HCT116 (cell line): ENCODE measurements at regions not wholly inside any gene's neighbourhood (a gene's known extent, or its start where the extent isn't known, plus 50 kb on each side); places are given as distances from the start of the nearest gene placed in this dataset.

Experiments
- CTCF ChIP-seq, 3 experiments: fragments of 200-600 bp in 1 of 3; sonication (generic) in 1 of 3; IDR thresholded peaks in 2 of 3; conservative IDR thresholded peaks in 1 of 3; 2 replicates each; pipeline ENCODE4 v1.5.1; 2012 to 2017; ENCODE audit warnings: low read depth in 2 of 3, low read length in 2 of 3, antibody characterized with exemption in 1 of 3, borderline replicate concordance in 1 of 3, control low read depth in 1 of 3, mild to moderate bottlenecking in 1 of 3, mixed read lengths in 1 of 3, mixed run types in 1 of 3, moderate library complexity in 1 of 3; ENCODE audit not compliant: insufficient read depth in 1 of 3
- EGR1 ChIP-seq: IDR thresholded peaks from 2 replicates; pipeline ENCODE4 v1.6.1; 2012; ENCODE audit warnings: low read depth
- ELF1 ChIP-seq: IDR thresholded peaks from 2 replicates; pipeline ENCODE4 v1.6.1; 2012; ENCODE audit warnings: low read depth, borderline replicate concordance
- EZH2 ChIP-seq: fragments of 200-600 bp; sonication (generic); IDR thresholded peaks from 2 replicates; pipeline ENCODE4 v1.6.1; 2017; ENCODE audit warnings: antibody characterized with exemption, mixed run types
- EZH2phosphoT487 ChIP-seq: fragments of 200-600 bp; IDR thresholded peaks from 2 replicates; pipeline ENCODE4 v1.6.1; 2018; ENCODE audit warnings: antibody characterized with exemption, borderline replicate concordance
- FOSL1 ChIP-seq: IDR thresholded peaks from 2 replicates; pipeline ENCODE4 v1.6.1; 2012; ENCODE audit warnings: low read depth
- POLR2A ChIP-seq: IDR thresholded peaks from 2 replicates; pipeline ENCODE4 v1.7.0; 2011; ENCODE audit warnings: borderline replicate concordance; ENCODE audit not compliant: insufficient read depth, insufficient read length; ENCODE audit errors: extremely low read depth
- POLR2AphosphoS5 ChIP-seq: IDR thresholded peaks from 2 replicates; pipeline ENCODE4 v1.6.1; 2011; ENCODE audit warnings: mild to moderate bottlenecking, low read depth, low read length, moderate library complexity
- TCF7L2 ChIP-seq: IDR thresholded peaks from 2 replicates; pipeline ENCODE4 v1.7.0; 2011; ENCODE audit warnings: borderline replicate concordance, inconsistent platforms; ENCODE audit not compliant: insufficient read depth, insufficient read length; ENCODE audit errors: extremely low read depth
- YY1 ChIP-seq: IDR thresholded peaks from 2 replicates; pipeline ENCODE4 v1.6.1; 2011; ENCODE audit warnings: low read length, low read depth, moderate library complexity, mild to moderate bottlenecking; ENCODE audit not compliant: insufficient replicate concordance; ENCODE audit errors: extremely low read depth
- TF ChIP-seq, protein P1 (sequence below): IDR thresholded peaks from 2 replicates; pipeline ENCODE4 v1.6.1; 2012; ENCODE audit warnings: low read depth
- TF ChIP-seq, protein P2 (sequence below): IDR thresholded peaks from 2 replicates; pipeline ENCODE4 v1.6.1; 2012

GRCh38 chr11:30666817-30667216 lies 80.7 kb upstream of the MPPED2 start:
- no peak for TF ChIP-seq POLR2AphosphoS5
- no peak for TF ChIP-seq YY1
- TF ChIP-seq CTCF (IDR thresholded peaks at IDR 0.05 in 2 of 3, conservative IDR thresholded peaks at IDR 0.05 in 1 of 3; ENCODE audit: borderline replicate concordance in 1 of 3, insufficient read depth in 1 of 3, low read depth in 2 of 3, low read length in 2 of 3), result no peak
- no peak for TF ChIP-seq EZH2
- TF ChIP-seq, protein P1, sequence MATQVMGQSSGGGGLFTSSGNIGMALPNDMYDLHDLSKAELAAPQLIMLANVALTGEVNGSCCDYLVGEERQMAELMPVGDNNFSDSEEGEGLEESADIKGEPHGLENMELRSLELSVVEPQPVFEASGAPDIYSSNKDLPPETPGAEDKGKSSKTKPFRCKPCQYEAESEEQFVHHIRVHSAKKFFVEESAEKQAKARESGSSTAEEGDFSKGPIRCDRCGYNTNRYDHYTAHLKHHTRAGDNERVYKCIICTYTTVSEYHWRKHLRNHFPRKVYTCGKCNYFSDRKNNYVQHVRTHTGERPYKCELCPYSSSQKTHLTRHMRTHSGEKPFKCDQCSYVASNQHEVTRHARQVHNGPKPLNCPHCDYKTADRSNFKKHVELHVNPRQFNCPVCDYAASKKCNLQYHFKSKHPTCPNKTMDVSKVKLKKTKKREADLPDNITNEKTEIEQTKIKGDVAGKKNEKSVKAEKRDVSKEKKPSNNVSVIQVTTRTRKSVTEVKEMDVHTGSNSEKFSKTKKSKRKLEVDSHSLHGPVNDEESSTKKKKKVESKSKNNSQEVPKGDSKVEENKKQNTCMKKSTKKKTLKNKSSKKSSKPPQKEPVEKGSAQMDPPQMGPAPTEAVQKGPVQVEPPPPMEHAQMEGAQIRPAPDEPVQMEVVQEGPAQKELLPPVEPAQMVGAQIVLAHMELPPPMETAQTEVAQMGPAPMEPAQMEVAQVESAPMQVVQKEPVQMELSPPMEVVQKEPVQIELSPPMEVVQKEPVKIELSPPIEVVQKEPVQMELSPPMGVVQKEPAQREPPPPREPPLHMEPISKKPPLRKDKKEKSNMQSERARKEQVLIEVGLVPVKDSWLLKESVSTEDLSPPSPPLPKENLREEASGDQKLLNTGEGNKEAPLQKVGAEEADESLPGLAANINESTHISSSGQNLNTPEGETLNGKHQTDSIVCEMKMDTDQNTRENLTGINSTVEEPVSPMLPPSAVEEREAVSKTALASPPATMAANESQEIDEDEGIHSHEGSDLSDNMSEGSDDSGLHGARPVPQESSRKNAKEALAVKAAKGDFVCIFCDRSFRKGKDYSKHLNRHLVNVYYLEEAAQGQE, result no peak
- no peak for TF ChIP-seq TCF7L2
- TF ChIP-seq ELF1, result no peak
- TF ChIP-seq, protein P2, sequence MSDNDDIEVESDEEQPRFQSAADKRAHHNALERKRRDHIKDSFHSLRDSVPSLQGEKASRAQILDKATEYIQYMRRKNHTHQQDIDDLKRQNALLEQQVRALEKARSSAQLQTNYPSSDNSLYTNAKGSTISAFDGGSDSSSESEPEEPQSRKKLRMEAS, result no peak
- TF ChIP-seq EGR1, result no peak
- TF ChIP-seq EZH2phosphoT487, result no peak
- TF ChIP-seq FOSL1, result no peak
- TF ChIP-seq POLR2A, result no peak
